ENCODE measurements at regions not wholly inside any gene's neighbourhood (a gene's known extent, or its start where the extent isn't known, plus 50 kb on each side); places are given as distances from the start of the nearest gene placed in this dataset.
A peak's percentile ranks its signal among the peaks of the same experiment; 100 is the strongest.
"Not testable (repeated sequence)": the region's sequence is repeated elsewhere in the genome, so short reads cannot be mapped to it uniquely, and the experiment has no call there.

GRCh38 chr6:62889240-62889639 lies 322.0 kb upstream of the FKBP1C start:
- no peak for DNase-seq (ENCODE audit: low read depth)

- DNase-seq (ENCODE audit: low read depth) = peak; percentile 5
Observed at GRCh38 chr6:62891065-62891647, 320.1 kb upstream of the FKBP1C start.

GRCh38 chr6:62894114-62894513 lies 317.2 kb upstream of the FKBP1C start:
- DNase-seq (ENCODE audit: low read depth) = no peak

GRCh38 chr6:62903266-62903665 lies 308.0 kb upstream of the FKBP1C start:
- DNase-seq (ENCODE audit: low read depth) = no peak

GRCh38 chr6:62904687-62905086 lies 306.6 kb upstream of the FKBP1C start:
- DNase-seq (ENCODE audit: low read depth) = no peak

GRCh38 chr6:62914530-62914929 lies 296.7 kb upstream of the FKBP1C start:
- DNase-seq (ENCODE audit: low read depth) = no peak

GRCh38 chr6:62923728-62924127 lies 287.5 kb upstream of the FKBP1C start:
- no peak for DNase-seq (ENCODE audit: low read depth)

GRCh38 chr6:62940848-62941247 lies 270.4 kb upstream of the FKBP1C start:
- DNase-seq (ENCODE audit: low read depth) = no peak

- DNase-seq (ENCODE audit: low read depth) = no peak
Observed at GRCh38 chr6:62942000-62942399, 269.3 kb upstream of the FKBP1C start.

- no peak for DNase-seq (ENCODE audit: low read depth)
Observed at GRCh38 chr6:62968834-62969233, 242.4 kb upstream of the FKBP1C start.

- no peak for DNase-seq (ENCODE audit: low read depth)
Observed at GRCh38 chr6:62971976-62972658, 239.2 kb upstream of the FKBP1C start.

GRCh38 chr6:62974452-62974851 lies 236.8 kb upstream of the FKBP1C start:
- DNase-seq (ENCODE audit: low read depth) = no peak

GRCh38 chr6:62976566-62976965 lies 234.7 kb upstream of the FKBP1C start:
- DNase-seq (ENCODE audit: low read depth) = no peak

- no peak for DNase-seq (ENCODE audit: low read depth)
Observed at GRCh38 chr6:62978920-62979319, 232.3 kb upstream of the FKBP1C start.

GRCh38 chr6:62980093-62980492 lies 231.2 kb upstream of the FKBP1C start:
- DNase-seq (ENCODE audit: low read depth) = no peak

- no peak for DNase-seq (ENCODE audit: low read depth)
Observed at GRCh38 chr6:62980724-62981123, 230.5 kb upstream of the FKBP1C start.

- no peak for DNase-seq (ENCODE audit: low read depth)
Observed at GRCh38 chr6:62982951-62983350, 228.3 kb upstream of the FKBP1C start.

GRCh38 chr6:62991696-62992095 lies 219.6 kb upstream of the FKBP1C start:
- not testable (repeated sequence) for DNase-seq (ENCODE audit: low read depth)

GRCh38 chr6:62993951-62994350 lies 217.3 kb upstream of the FKBP1C start:
- DNase-seq (ENCODE audit: low read depth) = no peak

GRCh38 chr6:62998022-62998421 lies 213.2 kb upstream of the FKBP1C start:
- no peak for DNase-seq (ENCODE audit: low read depth)

GRCh38 chr6:62999242-62999641 lies 212.0 kb upstream of the FKBP1C start:
- DNase-seq (ENCODE audit: low read depth) = not testable (repeated sequence)

GRCh38 chr6:62999796-63000195 lies 211.5 kb upstream of the FKBP1C start:
- DNase-seq (ENCODE audit: low read depth) = no peak

- DNase-seq (ENCODE audit: low read depth) = not testable (repeated sequence)
Observed at GRCh38 chr6:63006018-63006417, 205.3 kb upstream of the FKBP1C start.

GRCh38 chr6:63010962-63011361 lies 200.3 kb upstream of the FKBP1C start:
- DNase-seq (ENCODE audit: low read depth) = not testable (repeated sequence)
